GM12878 (cell line): ENCODE measurements at regions not wholly inside any gene's neighbourhood (a gene's known extent, or its start where the extent isn't known, plus 50 kb on each side); places are given as distances from the start of the nearest gene placed in this dataset.

Source experiments
- ATAC-seq: fragments of 200-7000 bp; cut with Tn5 transposase; 3 replicates; pipeline ENCODE4 v1.9.1; 2020; ENCODE audit warnings: mild to moderate bottlenecking, moderate library complexity
- BruUV-seq: library from RNA; stranded (reverse); fragments of 400-500 nt; replicated peaks from 2 replicates; lab custom pipeline; 2021; lab: Mats Ljungman, UMichigan
- CTCF ChIA-PET: fragments of 300-600 bp; sonication (Branson Sonifier 250); formaldehyde crosslinking; extraction: SDS; loops from one replicate; lab custom pipeline; 2021; ENCODE audit warnings: inconsistent platforms; lab: Yijun Ruan, JAX
- POLR2A ChIA-PET: fragments of 350-600 bp; formaldehyde crosslinking; extraction: SDS; loops from one replicate; lab custom pipeline; 2021; ENCODE audit warnings: inconsistent platforms; lab: Charles Lee
- RAD21 ChIA-PET: fragments of 300-600 bp; sonication (Branson Sonifier 250); formaldehyde crosslinking; loops from one replicate; lab custom pipeline; 2023; ENCODE audit warnings: antibody characterized with exemption; ENCODE audit not compliant: unreplicated experiment; lab: Charles Lee
- SMC1A ChIA-PET: fragments of 300-600 bp; sonication (Branson Sonifier 250); formaldehyde crosslinking; loops from one replicate; lab custom pipeline; 2023; ENCODE audit not compliant: unreplicated experiment, uncharacterized antibody; lab: Charles Lee
- DNase-seq: peaks from one replicate; pipeline ENCODE4 v3.0.0-alpha.2; 2011; ENCODE audit warnings: low read depth, low spot score
- FAIRE-seq: peaks from 3 replicates; lab custom pipeline; 2011; peaks lifted over from hg19 to GRCh38; lab: Jason Lieb, UNC
- H2AFZ ChIP-seq: 2 replicates; pipeline ENCODE4 v1.6.0; 2011; ENCODE audit warnings: low read depth, low read length, control low read depth; ENCODE audit not compliant: control insufficient read depth
- H3K27ac ChIP-seq: 2 replicates; pipeline ENCODE4 v1.5.1; 2011; ENCODE audit warnings: control low read depth; ENCODE audit not compliant: control insufficient read depth, insufficient read depth
- H3K27me3 ChIP-seq, 2 experiments: replicated peaks in 1 of 2; 2 replicates each; pipeline versions ENCODE4 v1.6.0 to v1.6.1; 2011; ENCODE audit warnings: low read length in 1 of 2; ENCODE audit not compliant: control insufficient read depth in 2 of 2, insufficient read depth in 2 of 2
- H3K36me3 ChIP-seq, 2 experiments: 2 replicates each; pipeline ENCODE4 v1.5.1; 2011; ENCODE audit warnings: low read length in 1 of 2; ENCODE audit not compliant: control insufficient read depth in 2 of 2, insufficient read depth in 2 of 2
- H3K4me1 ChIP-seq: 2 replicates; pipeline ENCODE4 v1.6.1; 2011; ENCODE audit warnings: mild to moderate bottlenecking, low read length, moderate library complexity, mixed read lengths; ENCODE audit not compliant: control insufficient read depth, insufficient read depth
- H3K4me2 ChIP-seq: 2 replicates; pipeline ENCODE4 v1.6.0; 2011; ENCODE audit warnings: control low read depth; ENCODE audit not compliant: control insufficient read depth, insufficient read depth
- H3K4me3 ChIP-seq: fragments of 200-600 bp; sonication (generic); 2 replicates; pipeline ENCODE4 v1.5.1; 2016
- H3K79me2 ChIP-seq: 2 replicates; pipeline ENCODE4 v1.6.0; 2011; ENCODE audit warnings: low read length; ENCODE audit not compliant: control insufficient read depth, insufficient read depth
- H3K9ac ChIP-seq: 2 replicates; pipeline ENCODE4 v1.8.0; 2011; ENCODE audit warnings: low read length, control low read depth, mixed read lengths; ENCODE audit not compliant: control insufficient read depth, insufficient read depth
- H3K9me3 ChIP-seq: replicated peaks from 3 replicates; pipeline ENCODE4 v1.5.1; 2011; ENCODE audit warnings: mild to moderate bottlenecking, low read length; ENCODE audit not compliant: control insufficient read depth, insufficient read depth
- H4K20me1 ChIP-seq: 2 replicates; pipeline ENCODE4 v1.6.0; 2011; ENCODE audit not compliant: control insufficient read depth, insufficient read depth
- ATF2 ChIP-seq: IDR thresholded peaks from 2 replicates; pipeline ENCODE4 v1.6.1; 2012; ENCODE audit warnings: low read length, inconsistent platforms
- CBFB ChIP-seq: IDR thresholded peaks from 2 replicates; pipeline ENCODE4 v1.6.1; 2016; ENCODE audit warnings: antibody characterized with exemption, low read depth
- CHD4 ChIP-seq: fragments of 200-600 bp; sonication (generic); IDR thresholded peaks from 2 replicates; pipeline ENCODE4 v1.6.1; 2016; ENCODE audit warnings: mild to moderate bottlenecking
- EGR1 ChIP-seq, 2 experiments: IDR thresholded peaks; 1 replicate in 1 of 2; 2 replicates in 1 of 2; pipeline ENCODE4 v1.6.1; 2011 to 2012; ENCODE audit warnings: low read depth in 2 of 2, low read length in 2 of 2, borderline replicate concordance in 1 of 2, mild to moderate bottlenecking in 1 of 2, moderate library complexity in 1 of 2
- GATAD2B ChIP-seq: fragments of 450-650 bp; conservative IDR thresholded peaks from 2 replicates; pipeline ENCODE4 v1.6.1; 2017; ENCODE audit warnings: low read depth, mild to moderate bottlenecking, moderate library complexity
- PKNOX1 ChIP-seq: fragments of 450-650 bp; IDR thresholded peaks from 2 replicates; pipeline ENCODE4 v1.6.1; 2016; ENCODE audit warnings: mild to moderate bottlenecking
- RFX5 ChIP-seq: IDR thresholded peaks from 2 replicates; pipeline ENCODE4 v1.6.1; 2011; ENCODE audit warnings: low read depth, low read length, improper control_type of control experiment
- RUNX3 ChIP-seq: IDR thresholded peaks from 2 replicates; pipeline ENCODE4 v1.6.1; 2012; ENCODE audit warnings: low read length, inconsistent platforms
- STAT1 ChIP-seq: fragments of 450-650 bp; conservative IDR thresholded peaks from 2 replicates; pipeline ENCODE4 v1.6.1; 2014; ENCODE audit warnings: antibody characterized with exemption, mild to moderate bottlenecking
- SUZ12 ChIP-seq: fragments of 200-600 bp; sonication (generic); IDR thresholded peaks from one replicate; pipeline ENCODE4 v1.6.1; 2018; ENCODE audit warnings: antibody characterized with exemption, mild to moderate bottlenecking; ENCODE audit not compliant: unreplicated experiment
- TARDBP ChIP-seq: IDR thresholded peaks from 2 replicates; pipeline ENCODE4 v1.6.1; 2016; ENCODE audit warnings: borderline replicate concordance
- USF1 ChIP-seq: IDR thresholded peaks from 2 replicates; pipeline ENCODE4 v1.6.1; 2011; ENCODE audit warnings: borderline replicate concordance, low read depth, mild to moderate bottlenecking, moderate library complexity, mixed read lengths, low read length; ENCODE audit not compliant: insufficient read depth; ENCODE audit errors: extremely low read length
- YBX1 ChIP-seq: fragments of 450-650 bp; IDR thresholded peaks from 2 replicates; pipeline ENCODE4 v1.6.1; 2016; ENCODE audit warnings: antibody characterized with exemption
- ZBTB33 ChIP-seq: fragments of 450-650 bp; IDR thresholded peaks from 2 replicates; pipeline ENCODE4 v1.6.1; 2017; ENCODE audit warnings: mild to moderate bottlenecking
- in situ Hi-C: fragments of 300-500 bp; cut with MboI; formaldehyde crosslinking; loops from 9 replicates; pipeline ENCODE4 v1.14.3; 2018; ENCODE audit warnings: mixed read lengths
- intact Hi-C: fragments of 100-400 bp; cut with micrococcal nuclease; formaldehyde crosslinking; loops from one replicate; pipeline ENCODE4 v1.14.2; 2022; ENCODE audit not compliant: unreplicated experiment

GRCh38 chr9:23258569-23258968 lies 567.5 kb downstream of the ELAVL2 start (continued):
- TF ChIP-seq EGR1 (IDR thresholded peaks at IDR 0.05; ENCODE audit: borderline replicate concordance in 1 of 2, low read depth in 2 of 2, low read length in 2 of 2) = no peak
- TF ChIP-seq RUNX3 = no peak
- no peak for TF ChIP-seq YBX1
- no peak for TF ChIP-seq GATAD2B
- TF ChIP-seq STAT1 = no peak
- TF ChIP-seq ATF2 = no peak
- no peak for TF ChIP-seq RFX5
- TF ChIP-seq TARDBP = no peak
- TF ChIP-seq CBFB = no peak
- TF ChIP-seq PKNOX1 = no peak

GRCh38 chr9:23278561-23278960 lies 547.5 kb downstream of the ELAVL2 start:
- Histone ChIP-seq H3K36me3 (no peaks in the 10 kb centered on the region), H2AFZ (no peak overlapping the region), H3K27ac (no peak overlapping the region), H3K79me2 (no peaks in the 10 kb centered on the region), H3K9me3 (no peaks in the 10 kb centered on the region), H3K27me3 (no peaks in the 10 kb centered on the region), H3K4me1 (no peaks in the 10 kb centered on the region), H3K4me3 (no peak overlapping the region), H3K9ac (no peak overlapping the region), H3K4me2 (no peak overlapping the region), H4K20me1 (no peaks in the 10 kb centered on the region)
- DNase-seq (no peak), ATAC-seq (no peak), FAIRE-seq (no peak)
- ChIA-PET RAD21 (no interaction called here), CTCF (no interaction called here), SMC1A (no interaction called here), POLR2A (no interaction called here)
- BruUV-seq = no TSS peak
- no peak for TF ChIP-seq SUZ12
- no peak for TF ChIP-seq CHD4
- no peak for TF ChIP-seq USF1
- no peak for TF ChIP-seq RUNX3
- TF ChIP-seq ZBTB33 = no peak
- intact Hi-C loops = no loop called here
- in situ Hi-C loops = no loop called here
